ENCODE measurements at regions not wholly inside any gene's neighbourhood (a gene's known extent, or its start where the extent isn't known, plus 50 kb on each side); places are given as distances from the start of the nearest gene placed in this dataset.

- TF ChIP-seq CTCF (IDR thresholded peaks at IDR 0.05 in 2 of 3, conservative IDR thresholded peaks at IDR 0.05 in 1 of 3; ENCODE audit: borderline replicate concordance in 1 of 3, insufficient read depth in 1 of 3, low read depth in 2 of 3, low read length in 2 of 3) (no peak), EZH2phosphoT487 (IDR thresholded peaks at IDR 0.05; ENCODE audit: borderline replicate concordance) (no peak), SP1 (IDR thresholded peaks at IDR 0.05; ENCODE audit: low read depth) (no peak), POLR2A (IDR thresholded peaks at IDR 0.05; ENCODE audit: borderline replicate concordance, extremely low read depth, insufficient read depth, insufficient read length) (no peak), POLR2AphosphoS5 (IDR thresholded peaks at IDR 0.05; ENCODE audit: low read depth, low read length) (no peak)
These were observed 141.5 kb upstream of the PCBD1 start for GRCh38 chr10:71029907-71030306.

All from HCT116 (cell line).